ENCODE measurements at regions not wholly inside any gene's neighbourhood (a gene's known extent, or its start where the extent isn't known, plus 50 kb on each side); places are given as distances from the start of the nearest gene placed in this dataset.
"Not testable (repeated sequence)": the region's sequence is repeated elsewhere in the genome, so short reads cannot be mapped to it uniquely, and the experiment has no call there.

DNA sequence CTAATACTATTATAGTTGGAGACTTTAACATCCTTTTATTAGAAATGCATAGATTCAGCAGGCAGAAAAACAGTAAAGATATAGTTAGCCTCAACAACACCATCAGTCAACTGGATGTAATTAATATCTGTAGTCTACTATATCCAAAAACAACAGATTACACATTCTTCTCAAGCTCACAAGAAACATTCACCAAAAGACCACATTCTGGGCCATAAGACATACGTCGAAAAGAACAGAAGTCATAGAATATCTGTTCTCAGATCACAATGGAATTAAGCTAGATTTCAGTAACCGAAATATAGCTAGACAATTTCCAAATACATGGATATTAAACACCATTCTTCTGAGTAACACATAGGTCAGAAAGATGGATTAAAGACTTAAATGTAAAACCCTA lies 336.6 kb upstream of the RPS23 start:
- DNase-seq (ENCODE audit: low read depth in 4 of 4, low spot score in 1 of 4), result no peak

DNA sequence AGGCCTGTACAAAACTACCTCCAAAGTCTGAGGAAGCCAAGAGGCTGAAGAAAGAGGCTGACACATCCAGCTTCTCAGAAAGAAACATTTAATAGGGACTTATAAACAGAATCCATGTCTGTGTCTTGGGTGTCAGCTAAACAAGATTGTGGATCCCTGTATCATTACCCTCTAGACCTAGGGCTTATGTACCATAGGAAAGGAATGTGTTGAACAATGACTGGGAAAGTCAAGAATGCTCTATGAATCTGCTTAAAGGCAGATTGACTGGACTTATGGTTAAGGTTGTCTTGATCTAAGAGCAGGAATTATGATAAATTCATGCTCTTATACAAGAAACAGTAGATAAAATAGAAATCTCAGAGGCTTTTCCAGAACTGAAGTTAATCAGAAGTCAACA lies 335.7 kb upstream of the RPS23 start:
- no peak for DNase-seq (ENCODE audit: low read depth in 4 of 4, low spot score in 1 of 4)

- no peak for DNase-seq (ENCODE audit: low read depth in 4 of 4, low spot score in 1 of 4)
Measured at GRCh38 chr5:82610686-82611085, 332.5 kb upstream of the RPS23 start.

GRCh38 chr5:82605441-82605973 lies 327.4 kb upstream of the RPS23 start:
- no peak for DNase-seq (ENCODE audit: low read depth in 4 of 4, low spot score in 1 of 4)

DNA sequence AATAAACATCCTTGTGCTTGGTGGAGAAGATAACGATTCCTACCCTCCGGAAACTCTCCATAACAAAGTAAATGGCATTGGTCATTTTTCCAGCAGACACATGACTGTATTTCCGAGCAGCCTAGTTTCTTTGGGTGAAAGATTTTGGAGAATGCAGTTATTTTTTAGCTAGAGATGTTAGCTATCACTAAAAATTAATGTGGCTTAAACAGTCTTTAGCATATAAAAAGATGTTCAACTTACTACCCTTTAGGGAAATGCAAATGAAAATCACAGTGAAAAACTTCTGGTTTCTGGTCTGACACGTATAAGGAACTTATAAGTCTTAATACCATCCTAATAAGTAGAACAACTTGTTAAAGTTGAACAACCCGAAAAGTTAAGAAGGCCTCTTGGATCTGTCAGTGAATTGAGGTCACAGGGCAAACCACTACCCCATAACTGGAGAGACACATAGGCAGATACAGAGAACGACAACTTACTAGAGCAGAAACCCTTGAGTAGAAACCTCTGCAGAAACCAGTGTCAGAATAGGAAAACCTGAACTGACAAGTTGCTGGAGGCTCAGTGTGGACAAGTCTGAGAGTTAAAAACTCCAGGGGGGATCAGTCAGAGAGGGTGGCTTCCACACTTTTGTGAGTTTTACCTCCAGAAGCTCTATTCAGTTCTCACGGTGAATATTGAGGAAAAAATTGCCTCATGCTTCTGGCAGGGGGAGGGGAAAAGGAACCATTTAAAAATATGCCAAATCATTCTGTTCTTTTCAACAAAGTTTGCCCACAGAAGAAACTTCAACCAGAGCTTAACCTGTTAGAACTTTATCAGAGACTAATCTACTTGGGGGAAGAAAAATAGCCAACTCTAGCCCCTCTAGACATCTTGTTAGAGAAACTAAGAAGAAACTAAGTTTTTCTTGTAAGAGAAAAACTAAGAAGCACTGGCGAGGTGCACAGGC lies 325.2 kb upstream of the RPS23 start:
- DNase-seq (ENCODE audit: low read depth in 4 of 4, low spot score in 1 of 4), result no peak

DNA sequence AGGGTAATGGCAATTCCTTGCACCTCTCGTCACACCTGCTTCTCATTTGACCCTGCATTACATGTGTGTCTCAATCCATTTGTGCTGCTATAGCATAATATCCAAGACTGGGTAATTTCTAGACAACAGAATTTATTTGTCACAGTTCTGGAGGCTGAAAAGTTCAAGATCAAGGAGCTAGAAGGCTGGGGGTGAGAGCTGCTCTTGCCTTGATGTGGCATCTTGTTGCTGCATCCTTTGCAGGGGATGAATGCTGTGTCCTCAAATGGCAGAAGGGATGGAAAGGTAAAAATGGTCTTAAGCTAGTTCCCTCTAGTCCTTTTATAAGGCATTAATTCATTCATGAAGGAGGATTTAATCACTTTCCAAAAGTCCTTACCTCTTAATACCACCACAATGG lies 323.7 kb upstream of the RPS23 start:
- no peak for DNase-seq (ENCODE audit: low read depth in 4 of 4, low spot score in 1 of 4)

GRCh38 chr5:82601077-82601476 lies 322.9 kb upstream of the RPS23 start:
- DNase-seq (ENCODE audit: low read depth in 4 of 4, low spot score in 1 of 4), result no peak

- no peak for DNase-seq (ENCODE audit: low read depth in 4 of 4, low spot score in 1 of 4)
Measured at GRCh38 chr5:82599692-82600091, 321.5 kb upstream of the RPS23 start.

- DNase-seq (ENCODE audit: low read depth in 4 of 4, low spot score in 1 of 4), result no peak
Measured at GRCh38 chr5:82599030-82599429, 320.9 kb upstream of the RPS23 start.

GRCh38 chr5:82597437-82597836 lies 319.3 kb upstream of the RPS23 start:
- no peak for DNase-seq (ENCODE audit: low read depth in 4 of 4, low spot score in 1 of 4)

- no peak for DNase-seq (ENCODE audit: low read depth in 4 of 4, low spot score in 1 of 4)
Measured at GRCh38 chr5:82596451-82596850, 318.3 kb upstream of the RPS23 start.

DNA sequence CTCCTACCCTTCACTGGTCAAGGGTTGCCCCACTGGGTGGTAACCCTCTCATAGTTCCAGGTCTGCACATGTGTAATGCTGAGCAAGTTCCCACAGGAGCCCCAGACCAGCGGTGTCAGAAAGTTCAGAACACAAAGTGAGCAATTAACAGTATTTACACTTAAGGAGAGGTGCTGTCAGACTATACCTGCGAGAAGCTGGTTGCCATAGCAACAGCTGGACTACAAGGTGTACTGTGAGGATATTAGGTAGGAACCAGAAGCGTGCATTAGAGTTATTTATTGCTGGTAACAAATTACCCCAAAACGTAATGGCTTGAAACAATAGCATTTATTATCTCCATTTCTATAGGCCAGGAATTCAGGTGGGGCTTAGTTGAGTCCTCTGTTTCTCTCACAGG lies 317.0 kb upstream of the RPS23 start:
- no peak for DNase-seq (ENCODE audit: low read depth in 4 of 4, low spot score in 1 of 4)

DNA sequence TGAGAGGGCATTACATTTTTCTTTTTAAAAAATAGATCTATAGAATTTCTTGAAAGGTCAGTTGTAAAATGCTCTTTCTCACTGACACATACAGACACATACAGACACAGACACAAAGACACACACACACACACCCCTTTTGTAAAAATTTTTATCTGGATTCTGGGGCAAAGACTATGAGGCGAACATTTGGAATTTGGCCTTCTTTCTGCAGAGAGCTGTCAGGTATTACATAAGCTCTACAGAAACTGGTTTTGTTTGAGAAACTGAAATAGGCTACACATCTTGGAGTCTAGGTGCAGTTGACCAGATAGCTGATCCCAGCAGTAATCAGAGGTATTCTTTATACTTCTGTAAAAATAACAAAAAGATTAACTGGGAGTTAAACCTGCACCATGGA lies 315.9 kb upstream of the RPS23 start:
- DNase-seq (ENCODE audit: low read depth in 4 of 4, low spot score in 1 of 4), result no peak

DNA sequence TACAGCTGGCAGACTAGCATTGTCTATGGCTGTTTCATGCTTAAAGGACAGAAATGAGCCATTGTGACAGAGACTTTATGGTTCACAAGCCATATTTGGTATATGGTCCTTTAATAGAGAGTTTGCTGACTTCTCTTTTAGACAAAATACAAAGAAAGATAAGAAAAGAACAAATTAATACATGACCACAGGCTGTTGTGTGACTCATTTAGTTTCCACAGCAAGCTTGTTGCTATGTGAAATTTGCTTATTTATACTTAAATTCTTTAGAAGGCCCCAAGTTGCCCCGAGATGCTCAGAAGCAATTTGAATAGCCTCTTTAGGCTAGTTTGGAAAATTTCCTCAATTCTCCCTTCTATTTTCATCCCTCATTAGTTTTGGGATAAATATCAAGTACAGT lies 315.3 kb upstream of the RPS23 start:
- no peak for DNase-seq (ENCODE audit: low read depth in 4 of 4, low spot score in 1 of 4)

DNA sequence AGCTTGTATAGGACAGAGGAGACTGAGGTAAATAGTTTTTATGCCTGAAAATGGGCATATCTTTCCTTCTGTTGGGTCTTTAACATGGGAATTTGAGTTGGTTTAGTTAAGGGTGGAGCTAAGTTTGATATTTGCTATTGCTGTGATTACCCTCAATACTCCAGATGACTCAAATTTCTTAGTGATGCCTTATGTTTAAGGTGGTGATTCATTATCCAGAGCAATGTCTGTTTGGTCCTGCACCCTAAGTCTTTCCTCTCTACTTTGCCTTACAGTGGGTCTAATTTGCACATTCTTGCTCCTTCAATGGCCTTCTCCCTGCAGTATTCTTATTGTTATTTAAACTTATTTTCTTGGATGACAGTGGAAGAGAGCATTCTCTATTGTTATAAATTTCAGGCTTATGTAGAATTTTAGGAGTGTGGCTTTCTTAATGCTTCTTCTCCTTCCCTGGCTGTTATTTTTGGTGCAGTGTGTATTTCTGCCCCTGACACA lies 312.9 kb upstream of the RPS23 start:
- DNase-seq (ENCODE audit: low read depth in 4 of 4, low spot score in 1 of 4), result no peak

GRCh38 chr5:82590112-82590511 lies 312.0 kb upstream of the RPS23 start:
- no peak for DNase-seq (ENCODE audit: low read depth in 4 of 4, low spot score in 1 of 4)

GRCh38 chr5:82586661-82587310 lies 308.6 kb upstream of the RPS23 start:
- no peak for DNase-seq (ENCODE audit: low read depth in 4 of 4, low spot score in 1 of 4)

GRCh38 chr5:82586181-82586580 lies 308.0 kb upstream of the RPS23 start:
- DNase-seq (ENCODE audit: low read depth in 4 of 4, low spot score in 1 of 4), result no peak

DNA sequence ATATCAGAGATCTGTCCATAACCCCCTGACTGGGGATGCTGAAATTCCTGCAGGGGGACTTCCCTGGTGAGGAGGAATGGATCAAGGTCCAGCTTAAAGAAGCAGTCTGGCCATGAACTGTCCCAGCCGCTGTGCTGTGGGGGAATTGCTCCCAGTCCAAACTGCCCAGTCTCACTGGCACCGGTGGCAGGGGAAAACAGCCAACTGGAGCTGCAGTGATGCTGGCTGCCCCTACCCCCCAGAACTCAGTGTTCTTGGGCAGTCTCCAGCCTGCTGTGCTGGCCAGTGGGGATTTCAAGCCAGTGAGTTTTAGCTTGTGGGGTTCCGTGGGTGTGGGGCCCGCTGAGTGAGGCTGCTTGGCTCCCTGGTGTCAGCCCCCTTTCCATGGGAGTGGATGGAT lies 306.5 kb upstream of the RPS23 start:
- no peak for DNase-seq (ENCODE audit: low read depth in 4 of 4, low spot score in 1 of 4)

DNA sequence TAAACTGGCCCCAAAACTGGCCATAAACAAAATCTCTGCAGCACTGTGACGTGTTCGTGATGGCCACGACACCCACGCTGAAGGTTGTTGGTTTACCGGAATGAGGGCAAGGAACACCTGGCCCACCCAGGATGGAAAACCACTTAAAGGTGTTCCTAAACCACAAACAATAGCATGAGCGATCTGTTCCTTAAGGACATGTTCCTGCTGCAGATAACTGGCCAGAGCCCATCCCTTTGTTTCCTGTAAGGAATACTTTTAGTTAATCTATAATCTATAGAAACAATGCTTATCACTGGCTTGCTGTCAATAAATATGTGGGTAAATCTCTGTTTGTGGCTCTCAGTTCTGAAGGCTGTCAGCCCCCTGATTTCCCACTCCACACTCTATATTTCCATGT lies 305.2 kb upstream of the RPS23 start:
- DNase-seq (ENCODE audit: low read depth in 4 of 4, low spot score in 1 of 4), result not testable (repeated sequence)

GRCh38 chr5:82564963-82565362 lies 286.8 kb upstream of the RPS23 start:
- DNase-seq (ENCODE audit: low read depth in 4 of 4, low spot score in 1 of 4), result no peak

DNA sequence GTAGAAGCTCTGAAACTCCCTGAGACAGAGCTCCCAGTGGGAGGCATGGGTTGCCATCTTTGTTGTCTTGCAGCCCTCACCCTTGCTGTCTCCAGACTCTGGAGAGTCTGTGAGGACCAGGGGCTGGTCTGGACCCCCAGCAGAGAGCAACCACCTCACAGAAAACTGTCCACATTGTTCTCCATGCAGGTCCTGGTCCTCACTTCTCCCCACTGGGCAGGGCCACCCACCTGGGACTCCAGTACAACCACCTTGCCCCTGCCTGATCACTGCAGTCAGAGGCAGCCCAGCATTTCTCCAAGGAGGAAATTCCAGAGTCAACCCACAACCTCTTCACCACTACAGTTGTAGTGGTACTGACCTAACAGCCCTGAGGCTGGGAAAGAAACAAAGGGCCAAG lies 285.6 kb upstream of the RPS23 start:
- DNase-seq (ENCODE audit: low read depth in 4 of 4, low spot score in 1 of 4), result no peak

All from stimulated activated CD4-positive, alpha-beta T cell treated with anti-CD3 and anti-CD28 coated beads, Interleukin-1b, Interleukin-23, amount 100 ng/mL, for 24 hours (primary cell).